Astrocyte (in vitro differentiated cells and primary cell): ENCODE measurements at regions not wholly inside any gene's neighbourhood (a gene's known extent, or its start where the extent isn't known, plus 50 kb on each side); places are given as distances from the start of the nearest gene placed in this dataset.

Experiments
- DNase-seq: peaks from one replicate; pipeline ENCODE4 v3.0.0-alpha.2; 2010; ENCODE audit warnings: low read depth
- FAIRE-seq: peaks from 2 replicates; lab custom pipeline; 2011; peaks lifted over from hg19 to GRCh38; lab: Jason Lieb, UNC
- H2AFZ ChIP-seq: 2 replicates; pipeline ENCODE4 v1.6.0; 2012; ENCODE audit warnings: low read depth, low read length, inconsistent platforms
- H3K27ac ChIP-seq: 2 replicates; pipeline ENCODE4 v1.5.1; 2011; ENCODE audit warnings: low read depth, low read length, inconsistent platforms
- H3K27me3 ChIP-seq: 2 replicates; pipeline ENCODE4 v1.6.0; 2011; ENCODE audit warnings: low read length, inconsistent platforms; ENCODE audit not compliant: insufficient read depth
- H3K36me3 ChIP-seq: 2 replicates; pipeline ENCODE4 v1.5.1; 2011; ENCODE audit warnings: low read length, inconsistent platforms; ENCODE audit not compliant: insufficient read depth
- H3K4me1 ChIP-seq: 2 replicates; pipeline ENCODE4 v1.5.1; 2011; ENCODE audit warnings: low read length, inconsistent platforms; ENCODE audit not compliant: insufficient read depth
- H3K4me2 ChIP-seq: 2 replicates; pipeline ENCODE4 v1.6.0; 2012; ENCODE audit warnings: low read length, inconsistent platforms
- H3K4me3 ChIP-seq: 2 replicates; pipeline ENCODE4 v1.5.1; 2011; ENCODE audit warnings: low read depth, mild to moderate bottlenecking, low read length, inconsistent platforms; ENCODE audit not compliant: insufficient read depth
- H3K79me2 ChIP-seq: 2 replicates; pipeline ENCODE4 v1.6.0; 2012; ENCODE audit warnings: mild to moderate bottlenecking, low read length, inconsistent platforms; ENCODE audit not compliant: insufficient read depth
- H3K9ac ChIP-seq: 2 replicates; pipeline ENCODE4 v1.6.0; 2012; ENCODE audit warnings: mild to moderate bottlenecking, low read length, inconsistent platforms
- H3K9me3 ChIP-seq: 2 replicates; pipeline ENCODE4 v1.5.1; 2012; ENCODE audit warnings: low read depth, mild to moderate bottlenecking, low read length, inconsistent platforms; ENCODE audit not compliant: insufficient read depth
- H4K20me1 ChIP-seq: 2 replicates; pipeline ENCODE4 v1.6.0; 2012; ENCODE audit warnings: low read length, inconsistent platforms; ENCODE audit not compliant: insufficient read depth
- H3K27ac Mint-ChIP-seq: one replicate; pipeline ENCODE4 v1.8.0; 2021; ENCODE audit warnings: mild to moderate bottlenecking, mixed read lengths; ENCODE audit not compliant: unreplicated experiment
- H3K27me3 Mint-ChIP-seq: one replicate; pipeline ENCODE4 v1.8.0; 2021; ENCODE audit warnings: low read depth, mixed read lengths; ENCODE audit not compliant: unreplicated experiment
- H3K36me3 Mint-ChIP-seq: one replicate; pipeline ENCODE4 v1.8.0; 2021; ENCODE audit warnings: low read depth, mixed read lengths; ENCODE audit not compliant: unreplicated experiment
- H3K4me1 Mint-ChIP-seq: one replicate; pipeline ENCODE4 v1.8.0; 2021; ENCODE audit warnings: low read depth, mixed read lengths; ENCODE audit not compliant: unreplicated experiment
- H3K4me3 Mint-ChIP-seq: one replicate; pipeline ENCODE4 v1.8.0; 2021; ENCODE audit warnings: mild to moderate bottlenecking, moderate library complexity, mixed read lengths; ENCODE audit not compliant: unreplicated experiment
- H3K9me3 Mint-ChIP-seq: one replicate; pipeline ENCODE4 v1.8.0; 2021; ENCODE audit warnings: mild to moderate bottlenecking, mixed read lengths; ENCODE audit not compliant: unreplicated experiment
- EZH2 ChIP-seq: IDR thresholded peaks from 2 replicates; pipeline ENCODE4 v1.6.1; 2012; ENCODE audit warnings: mild to moderate bottlenecking, low read length, inconsistent platforms; ENCODE audit not compliant: insufficient read depth
- TF ChIP-seq, protein P1 (sequence below): IDR thresholded peaks from 2 replicates; pipeline ENCODE4 v1.5.1; 2011; ENCODE audit warnings: low read depth, mild to moderate bottlenecking, inconsistent platforms, low read length, moderate library complexity; ENCODE audit not compliant: insufficient read depth

DNA sequence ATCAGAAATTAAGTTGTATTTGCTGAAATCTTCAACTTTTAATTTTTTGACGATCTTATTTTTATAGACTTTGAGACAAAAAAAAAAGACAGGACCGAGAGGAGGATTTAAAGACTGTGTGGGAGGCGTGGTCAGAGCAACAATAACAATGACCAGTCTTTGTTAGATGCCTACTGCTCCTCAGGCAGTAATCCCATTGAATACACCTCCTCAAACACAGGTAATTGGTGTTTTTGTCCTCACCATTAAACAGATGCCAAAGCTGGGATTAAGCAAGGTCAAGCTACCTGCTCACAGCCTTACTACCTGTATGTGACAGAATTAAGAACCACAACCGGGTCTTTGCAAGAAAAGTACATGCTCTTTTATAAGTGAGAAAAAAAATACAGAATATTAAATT, 233.3 kb upstream of the GRAMD2B start:
- Histone ChIP-seq H3K4me2 (no peak overlapping the region), H3K4me3 (no peak overlapping the region), H3K36me3 (no peaks in the 10 kb centered on the region), H3K9me3 (no peaks in the 10 kb centered on the region), H3K27me3 (no peaks in the 10 kb centered on the region), H3K9ac (no peak overlapping the region), H4K20me1 (no peaks in the 10 kb centered on the region), H3K27ac (no peak overlapping the region), H3K4me1 (no peaks in the 10 kb centered on the region), H2AFZ (no peak overlapping the region), H3K79me2 (no peaks in the 10 kb centered on the region)
- no peaks in the 10 kb centered on the region for H3K9me3 Mint-ChIP-seq
- no peaks in the 10 kb centered on the region for H3K27me3 Mint-ChIP-seq
- no peak overlapping the region for H3K27ac Mint-ChIP-seq
- no peak for DNase-seq
- TF ChIP-seq, protein P1, sequence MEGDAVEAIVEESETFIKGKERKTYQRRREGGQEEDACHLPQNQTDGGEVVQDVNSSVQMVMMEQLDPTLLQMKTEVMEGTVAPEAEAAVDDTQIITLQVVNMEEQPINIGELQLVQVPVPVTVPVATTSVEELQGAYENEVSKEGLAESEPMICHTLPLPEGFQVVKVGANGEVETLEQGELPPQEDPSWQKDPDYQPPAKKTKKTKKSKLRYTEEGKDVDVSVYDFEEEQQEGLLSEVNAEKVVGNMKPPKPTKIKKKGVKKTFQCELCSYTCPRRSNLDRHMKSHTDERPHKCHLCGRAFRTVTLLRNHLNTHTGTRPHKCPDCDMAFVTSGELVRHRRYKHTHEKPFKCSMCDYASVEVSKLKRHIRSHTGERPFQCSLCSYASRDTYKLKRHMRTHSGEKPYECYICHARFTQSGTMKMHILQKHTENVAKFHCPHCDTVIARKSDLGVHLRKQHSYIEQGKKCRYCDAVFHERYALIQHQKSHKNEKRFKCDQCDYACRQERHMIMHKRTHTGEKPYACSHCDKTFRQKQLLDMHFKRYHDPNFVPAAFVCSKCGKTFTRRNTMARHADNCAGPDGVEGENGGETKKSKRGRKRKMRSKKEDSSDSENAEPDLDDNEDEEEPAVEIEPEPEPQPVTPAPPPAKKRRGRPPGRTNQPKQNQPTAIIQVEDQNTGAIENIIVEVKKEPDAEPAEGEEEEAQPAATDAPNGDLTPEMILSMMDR, result no peak
- TF ChIP-seq EZH2, result no peak
- H3K4me1 Mint-ChIP-seq, result peaks cover 20% of the 10 kb centered on the region
- H3K4me3 Mint-ChIP-seq, result no peak overlapping the region
- no peaks in the 10 kb centered on the region for H3K36me3 Mint-ChIP-seq
- FAIRE-seq, result no peak

DNA sequence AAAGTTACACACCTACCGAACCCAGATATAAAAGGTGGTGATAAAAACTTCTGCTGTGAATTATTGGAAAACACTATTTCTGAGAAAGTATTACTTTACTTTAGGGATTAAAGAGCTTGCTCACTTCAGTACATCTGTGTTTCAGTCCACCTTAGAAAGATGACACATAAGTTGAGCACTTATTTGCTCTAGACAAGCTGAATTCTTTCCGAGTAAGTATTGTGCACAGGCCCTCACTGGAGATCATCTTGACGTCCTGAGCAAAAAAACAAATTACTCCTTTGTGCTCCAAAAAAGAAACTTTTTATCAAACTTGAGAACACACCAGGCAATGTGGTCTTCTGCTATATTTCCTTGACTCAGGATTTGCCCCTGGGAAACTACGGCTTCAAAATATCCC, 231.0 kb upstream of the GRAMD2B start:
- H3K4me1 Mint-ChIP-seq, result peaks cover 20% of the 10 kb centered on the region
- FAIRE-seq, result no peak
- H3K4me3 Mint-ChIP-seq, result no peak overlapping the region

DNA sequence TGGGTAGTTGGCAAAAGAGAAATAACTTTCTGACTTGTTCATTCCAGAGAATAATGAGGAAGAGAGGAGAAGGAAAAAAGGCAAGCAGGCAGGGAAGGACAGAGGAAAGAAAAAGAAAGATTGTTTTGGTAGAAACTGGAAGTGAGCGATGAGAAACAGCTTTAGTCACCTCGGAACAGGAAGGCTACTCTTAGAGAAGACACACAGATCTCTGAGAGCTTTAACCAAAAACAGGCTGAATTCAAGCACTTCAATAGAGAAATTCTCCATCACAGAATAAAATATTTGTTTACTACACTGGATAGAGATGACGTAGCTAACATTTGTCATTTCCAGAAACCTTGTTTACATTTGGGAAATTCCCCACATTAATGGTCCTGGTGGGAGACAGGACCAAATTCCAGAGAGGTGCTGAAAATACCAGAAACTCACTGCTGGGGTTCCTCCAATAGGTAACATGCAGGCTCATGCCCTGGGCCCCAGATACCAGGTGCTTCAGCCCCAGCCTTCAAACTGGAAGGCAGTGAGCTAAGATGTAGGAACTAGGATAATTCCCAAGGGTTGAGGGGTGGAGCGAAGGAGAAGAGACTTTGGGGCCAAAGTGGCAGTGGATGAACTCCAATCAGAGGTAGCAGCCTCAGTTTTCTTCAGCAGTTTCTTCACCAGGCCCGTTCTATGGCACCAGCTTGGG, 227.7 kb upstream of the GRAMD2B start:
- H3K4me3 Mint-ChIP-seq, result no peak overlapping the region
- H3K27me3 Mint-ChIP-seq, result no peaks in the 10 kb centered on the region
- Histone ChIP-seq H3K36me3 (no peaks in the 10 kb centered on the region), H3K4me3 (no peak overlapping the region), H3K9ac (no peak overlapping the region), H4K20me1 (no peaks in the 10 kb centered on the region), H3K27ac (no peak overlapping the region), H3K4me1 (no peaks in the 10 kb centered on the region), H3K27me3 (no peaks in the 10 kb centered on the region), H3K4me2 (no peak overlapping the region), H3K79me2 (no peaks in the 10 kb centered on the region), H3K9me3 (no peaks in the 10 kb centered on the region), H2AFZ (no peak overlapping the region)
- H3K4me1 Mint-ChIP-seq, result peaks cover 15% of the 10 kb centered on the region
- TF ChIP-seq, protein P1, result no peak
- TF ChIP-seq EZH2, result no peak
- no peaks in the 10 kb centered on the region for H3K9me3 Mint-ChIP-seq
- no peak for FAIRE-seq
- no peaks in the 10 kb centered on the region for H3K36me3 Mint-ChIP-seq
- no peak overlapping the region for H3K27ac Mint-ChIP-seq
- DNase-seq, result peak; percentile 8

More for the DNA sequence above, 231.0 kb upstream of the GRAMD2B start:
- H3K36me3 ChIP-seq, result no peaks in the 10 kb centered on the region
- Mint-ChIP-seq H3K27ac (peak overlapping the region; percentile 8), H3K9me3 (no peaks in the 10 kb centered on the region), H3K36me3 (no peaks in the 10 kb centered on the region), H3K27me3 (no peaks in the 10 kb centered on the region)
- TF ChIP-seq, protein P1, result no peak
- TF ChIP-seq EZH2, result no peak
- no peaks in the 10 kb centered on the region for H3K27me3 ChIP-seq
- no peaks in the 10 kb centered on the region for H3K79me2 ChIP-seq
- no peak overlapping the region for H2AFZ ChIP-seq
- no peaks in the 10 kb centered on the region for H3K4me1 ChIP-seq
- no peaks in the 10 kb centered on the region for H4K20me1 ChIP-seq
- no peaks in the 10 kb centered on the region for H3K9me3 ChIP-seq
- no peak overlapping the region for H3K4me2 ChIP-seq
- H3K9ac ChIP-seq, result no peak overlapping the region
- no peak overlapping the region for H3K27ac ChIP-seq
- DNase-seq, result peak; percentile 66
- no peak overlapping the region for H3K4me3 ChIP-seq
